ENCODE measurements at regions not wholly inside any gene's neighbourhood (a gene's known extent, or its start where the extent isn't known, plus 50 kb on each side); places are given as distances from the start of the nearest gene placed in this dataset.

- no peak for ATAC-seq
- H3K4me1 Mint-ChIP-seq, result no peaks in the 10 kb centered on the region
Measured at GRCh38 chr4:171599628-171600027, 213.6 kb upstream of the GALNTL6 start.

GRCh38 chr4:171594293-171594692 lies 218.9 kb upstream of the GALNTL6 start:
- Mint-ChIP-seq H3K27ac (no peak overlapping the region), H3K9me3 (peaks cover 0 to 16% of the 10 kb centered on the region in 2 donors), H3K27me3 (no peaks in the 10 kb centered on the region), H3K4me3 (no peak overlapping the region), H3K4me1 (no peaks in the 10 kb centered on the region)
- DNase-seq, result no peak
- ATAC-seq, result no peak

More at GRCh38 chr4:171599628-171600027, 213.6 kb upstream of the GALNTL6 start:
- Mint-ChIP-seq H3K27me3 (no peaks in the 10 kb centered on the region), H3K9me3 (no peaks in the 10 kb centered on the region), H3K27ac (no peak overlapping the region), H3K4me3 (no peak overlapping the region)
- DNase-seq, result no peak

- no peak for DNase-seq
- H3K4me3 Mint-ChIP-seq, result no peak overlapping the region
- ATAC-seq, result no peak
- no peaks in the 10 kb centered on the region for H3K27me3 Mint-ChIP-seq
- peaks cover 0 to 16% of the 10 kb centered on the region in 2 donors for H3K9me3 Mint-ChIP-seq
- H3K4me1 Mint-ChIP-seq, result no peaks in the 10 kb centered on the region
- no peak overlapping the region for H3K27ac Mint-ChIP-seq
Measured at GRCh38 chr4:171590716-171591115, 222.5 kb upstream of the GALNTL6 start.

GRCh38 chr4:171588764-171589163 lies 224.4 kb upstream of the GALNTL6 start:
- no peak for ATAC-seq
- no peaks in the 10 kb centered on the region for H3K27me3 Mint-ChIP-seq
- H3K9me3 Mint-ChIP-seq, result peaks cover 0 to 13% of the 10 kb centered on the region in 2 donors
- H3K27ac Mint-ChIP-seq, result no peak overlapping the region
- DNase-seq, result no peak
- H3K4me1 Mint-ChIP-seq, result no peaks in the 10 kb centered on the region
- no peak overlapping the region for H3K4me3 Mint-ChIP-seq

GRCh38 chr4:171588051-171588545 lies 225.1 kb upstream of the GALNTL6 start:
- DNase-seq (no peak), ATAC-seq (no peak)
- no peaks in the 10 kb centered on the region for H3K4me1 Mint-ChIP-seq
- H3K27me3 Mint-ChIP-seq, result no peaks in the 10 kb centered on the region
- no peak overlapping the region for H3K27ac Mint-ChIP-seq
- peaks cover 0 to 7% of the 10 kb centered on the region in 2 donors for H3K9me3 Mint-ChIP-seq
- H3K4me3 Mint-ChIP-seq, result no peak overlapping the region

GRCh38 chr4:171583790-171584189 lies 229.4 kb upstream of the GALNTL6 start:
- H3K27me3 Mint-ChIP-seq, result no peaks in the 10 kb centered on the region
- H3K4me1 Mint-ChIP-seq, result no peaks in the 10 kb centered on the region
- H3K4me3 Mint-ChIP-seq, result no peak overlapping the region
- no peaks in the 10 kb centered on the region for H3K9me3 Mint-ChIP-seq
- DNase-seq, result no peak
- ATAC-seq, result no peak
- no peak overlapping the region for H3K27ac Mint-ChIP-seq

GRCh38 chr4:171582961-171583581 lies 230.1 kb upstream of the GALNTL6 start:
- Mint-ChIP-seq H3K9me3 (peaks cover 0 to 5% of the 10 kb centered on the region in 2 donors), H3K4me1 (no peaks in the 10 kb centered on the region)
- DNase-seq, result no peak

GRCh38 chr4:171573181-171573580 lies 240.0 kb upstream of the GALNTL6 start:
- no peak overlapping the region for H3K4me3 Mint-ChIP-seq
- DNase-seq (no peak), ATAC-seq (no peak)
- H3K9me3 Mint-ChIP-seq, result peaks cover under 1 to 7% of the 10 kb centered on the region in 2 donors
- no peak overlapping the region for H3K27ac Mint-ChIP-seq
- H3K4me1 Mint-ChIP-seq, result no peaks in the 10 kb centered on the region
- no peaks in the 10 kb centered on the region for H3K27me3 Mint-ChIP-seq

More at GRCh38 chr4:171582961-171583581, 230.1 kb upstream of the GALNTL6 start:
- H3K27me3 Mint-ChIP-seq, result no peaks in the 10 kb centered on the region
- H3K4me3 Mint-ChIP-seq, result no peak overlapping the region
- no peak overlapping the region for H3K27ac Mint-ChIP-seq
- ATAC-seq, result no peak

- no peaks in the 10 kb centered on the region for H3K4me1 Mint-ChIP-seq
- no peak overlapping the region for H3K27ac Mint-ChIP-seq
- ATAC-seq (no peak), DNase-seq (no peak)
- no peak overlapping the region for H3K4me3 Mint-ChIP-seq
- peaks cover 9% of the 10 kb centered on the region for H3K27me3 Mint-ChIP-seq
- H3K9me3 Mint-ChIP-seq, result peaks cover 0 to under 1% of the 10 kb centered on the region in 2 donors
Measured at GRCh38 chr4:171565130-171565788, 247.9 kb upstream of the GALNTL6 start.

GRCh38 chr4:171561419-171561818 lies 251.8 kb upstream of the GALNTL6 start:
- ATAC-seq (no peak), DNase-seq (no peak)
- no peaks in the 10 kb centered on the region for H3K9me3 Mint-ChIP-seq
- H3K27ac Mint-ChIP-seq, result no peak overlapping the region
- no peaks in the 10 kb centered on the region for H3K4me1 Mint-ChIP-seq
- no peak overlapping the region for H3K4me3 Mint-ChIP-seq
- peaks cover 9% of the 10 kb centered on the region for H3K27me3 Mint-ChIP-seq

- Mint-ChIP-seq H3K4me3 (no peak overlapping the region), H3K27me3 (no peaks in the 10 kb centered on the region), H3K9me3 (peaks cover 0 to 6% of the 10 kb centered on the region in 2 donors), H3K4me1 (no peaks in the 10 kb centered on the region), H3K27ac (no peak overlapping the region)
- ATAC-seq, result no peak
- DNase-seq, result no peak
Measured at GRCh38 chr4:171553961-171554360, 259.2 kb upstream of the GALNTL6 start.

GRCh38 chr4:171542640-171543039 lies 270.6 kb upstream of the GALNTL6 start:
- Mint-ChIP-seq H3K4me1 (no peaks in the 10 kb centered on the region), H3K4me3 (no peak overlapping the region), H3K9me3 (peaks cover 10 to 34% of the 10 kb centered on the region in 2 donors), H3K27me3 (no peaks in the 10 kb centered on the region), H3K27ac (no peak overlapping the region)
- no peak for DNase-seq
- no peak for ATAC-seq

- no peak overlapping the region for H3K27ac Mint-ChIP-seq
- DNase-seq (no peak), ATAC-seq (no peak)
Measured at GRCh38 chr4:171538601-171539100, 274.6 kb upstream of the GALNTL6 start.

GRCh38 chr4:171534391-171534790 lies 278.8 kb upstream of the GALNTL6 start:
- H3K9me3 Mint-ChIP-seq, result peaks cover 3 to 7% of the 10 kb centered on the region in 2 donors
- H3K27me3 Mint-ChIP-seq, result no peaks in the 10 kb centered on the region
- H3K4me3 Mint-ChIP-seq, result no peak overlapping the region
- no peak overlapping the region for H3K27ac Mint-ChIP-seq
- no peak for DNase-seq
- ATAC-seq, result no peak
- H3K4me1 Mint-ChIP-seq, result no peaks in the 10 kb centered on the region

More at GRCh38 chr4:171538601-171539100, 274.6 kb upstream of the GALNTL6 start:
- Mint-ChIP-seq H3K9me3 (peaks cover 3 to 21% of the 10 kb centered on the region in 2 donors), H3K4me1 (no peaks in the 10 kb centered on the region), H3K27me3 (no peaks in the 10 kb centered on the region), H3K4me3 (no peak overlapping the region)

GRCh38 chr4:171532968-171533367 lies 280.2 kb upstream of the GALNTL6 start:
- Mint-ChIP-seq H3K4me3 (no peak overlapping the region), H3K27ac (no peak overlapping the region), H3K4me1 (no peaks in the 10 kb centered on the region), H3K9me3 (peaks cover 0 to 3% of the 10 kb centered on the region in 2 donors), H3K27me3 (no peaks in the 10 kb centered on the region)
- ATAC-seq (no peak), DNase-seq (no peak)

- no peaks in the 10 kb centered on the region for H3K4me1 Mint-ChIP-seq
- no peaks in the 10 kb centered on the region for H3K9me3 Mint-ChIP-seq
- no peaks in the 10 kb centered on the region for H3K27me3 Mint-ChIP-seq
- H3K4me3 Mint-ChIP-seq, result no peak overlapping the region
- DNase-seq (no peak), ATAC-seq (no peak)
- H3K27ac Mint-ChIP-seq, result no peak overlapping the region
Measured at GRCh38 chr4:171524903-171525302, 288.3 kb upstream of the GALNTL6 start.

All from stimulated activated naive CD8-positive, alpha-beta T cell treated with anti-CD3 and anti-CD28 coated beads, Interleukin-15, amount 100 ng/mL, for 72 hours (primary cell).